HG03558 (cell line): ENCODE measurements at regions not wholly inside any gene's neighbourhood (a gene's known extent, or its start where the extent isn't known, plus 50 kb on each side); places are given as distances from the start of the nearest gene placed in this dataset.
"Not testable (repeated sequence)": the region's sequence is repeated elsewhere in the genome, so short reads cannot be mapped to it uniquely, and the experiment has no call there.

Experiments
- ATAC-seq: cut with Tn5 transposase; IDR thresholded peaks from one replicate; pipeline ENCODE4 v1.9.1; 2021; ENCODE audit warnings: moderate number of reproducible peaks; ENCODE audit not compliant: unreplicated experiment; ENCODE audit errors: extremely low read depth

GRCh38 chr2:186159101-186159500, 327.0 kb upstream of the ZC3H15 start:
- no peak for ATAC-seq

GRCh38 chr2:186164325-186164724, 321.7 kb upstream of the ZC3H15 start:
- no peak for ATAC-seq

GRCh38 chr2:186170693-186171092, 315.4 kb upstream of the ZC3H15 start:
- no peak for ATAC-seq

GRCh38 chr2:186181625-186182024, 304.4 kb upstream of the ZC3H15 start:
- no peak for ATAC-seq

GRCh38 chr2:186182366-186182765, 303.7 kb upstream of the ZC3H15 start:
- not testable (repeated sequence) for ATAC-seq

- no peak for ATAC-seq
These were observed 302.7 kb upstream of the ZC3H15 start for GRCh38 chr2:186183406-186183805.

GRCh38 chr2:186187854-186188253, 298.2 kb upstream of the ZC3H15 start:
- no peak for ATAC-seq

- no peak for ATAC-seq
These were observed 296.2 kb upstream of the ZC3H15 start for GRCh38 chr2:186189816-186190215.

- ATAC-seq: no peak
These were observed 290.4 kb upstream of the ZC3H15 start for GRCh38 chr2:186195696-186196095.

GRCh38 chr2:186197955-186198354, 288.1 kb upstream of the ZC3H15 start:
- ATAC-seq: no peak

GRCh38 chr2:186199029-186199428, 287.0 kb upstream of the ZC3H15 start:
- no peak for ATAC-seq

- no peak for ATAC-seq
These were observed 284.7 kb upstream of the ZC3H15 start for GRCh38 chr2:186201371-186201770.

GRCh38 chr2:186205254-186205911, 280.7 kb upstream of the ZC3H15 start:
- no peak for ATAC-seq

GRCh38 chr2:186209532-186209931, 276.5 kb upstream of the ZC3H15 start:
- ATAC-seq: no peak

- ATAC-seq: no peak
These were observed 265.7 kb upstream of the ZC3H15 start for GRCh38 chr2:186220409-186220808.

GRCh38 chr2:186229265-186229664, 256.8 kb upstream of the ZC3H15 start:
- ATAC-seq: no peak

- no peak for ATAC-seq
These were observed 244.2 kb upstream of the ZC3H15 start for GRCh38 chr2:186241874-186242273.

GRCh38 chr2:186254759-186255158, 231.3 kb upstream of the ZC3H15 start:
- no peak for ATAC-seq

GRCh38 chr2:186255823-186256222, 230.2 kb upstream of the ZC3H15 start:
- ATAC-seq: no peak

GRCh38 chr2:186256540-186256939, 229.5 kb upstream of the ZC3H15 start:
- no peak for ATAC-seq

- ATAC-seq: no peak
These were observed 222.3 kb upstream of the ZC3H15 start for GRCh38 chr2:186263673-186264250.

- no peak for ATAC-seq
These were observed 216.5 kb upstream of the ZC3H15 start for GRCh38 chr2:186269536-186269935.
